AG04450 (cell line): ENCODE measurements at regions not wholly inside any gene's neighbourhood (a gene's known extent, or its start where the extent isn't known, plus 50 kb on each side); places are given as distances from the start of the nearest gene placed in this dataset.

Source experiments
- CTCF ChIA-PET: fragments of 300-600, 350-600 bp; formaldehyde crosslinking; extraction: SDS; loops from one replicate; lab custom pipeline; 2022; ENCODE audit warnings: antibody characterized with exemption, inconsistent platforms; lab: Charles Lee
- POLR2A ChIA-PET: fragments of 350-600 bp; formaldehyde crosslinking; extraction: SDS; loops from one replicate; lab custom pipeline; 2021; ENCODE audit warnings: antibody characterized with exemption, inconsistent platforms; lab: Yijun Ruan, JAX
- DNase-seq: peaks from one replicate; pipeline ENCODE4 v3.0.0-alpha.2; 2011; ENCODE audit warnings: low read depth, low spot score
- H3K27ac ChIP-seq: one replicate; pipeline ENCODE4 v1.5.1; 2012; ENCODE audit warnings: low read depth, low read length, control low read depth
- H3K27me3 ChIP-seq: one replicate; pipeline ENCODE4 v1.6.0; 2012; ENCODE audit warnings: low read length; ENCODE audit not compliant: control insufficient read depth, insufficient read depth
- H3K4me3 ChIP-seq: 2 replicates; pipeline ENCODE4 v1.5.1; 2011; ENCODE audit warnings: mild to moderate bottlenecking, low read depth, low read length, control low read depth
- H3K9me3 ChIP-seq: 2 replicates; pipeline ENCODE4 v1.5.1; 2012; ENCODE audit warnings: low read length; ENCODE audit not compliant: control insufficient read depth, insufficient read depth
- CTCF ChIP-seq: IDR thresholded peaks from 2 replicates; pipeline ENCODE4 v1.5.1; 2011; ENCODE audit warnings: low read depth, low read length, control low read depth, inconsistent platforms

GRCh38 chr4:84441758-84442377 is 57.2 kb downstream of the NKX6-1 start:
- POLR2A ChIA-PET, result no interaction called here
- CTCF ChIA-PET, result interaction anchor here (0.7 to 2.5 kb wide), 2 partner anchors 10 to 848 kb away, joined by 3 to 12 read pairs; no protein-coding TSS in a partner anchor
- no peaks in the 10 kb centered on the region for H3K27me3 ChIP-seq
- H3K9me3 ChIP-seq, result no peaks in the 10 kb centered on the region
- H3K4me3 ChIP-seq, result no peak overlapping the region
- DNase-seq, result no peak
- no peak overlapping the region for H3K27ac ChIP-seq
- no peak for TF ChIP-seq CTCF

- Histone ChIP-seq H3K27me3 (no peaks in the 10 kb centered on the region), H3K27ac (no peak overlapping the region), H3K9me3 (no peaks in the 10 kb centered on the region), H3K4me3 (no peak overlapping the region)
- POLR2A ChIA-PET, result no interaction called here
- no peak for DNase-seq
- TF ChIP-seq CTCF, result no peak
- CTCF ChIA-PET, result interaction anchor here (2.5 kb wide), 1 partner anchor 12 kb away, joined by 12 read pairs; no protein-coding TSS in a partner anchor
Observed at GRCh38 chr4:84439996-84440395, 59.1 kb downstream of the NKX6-1 start.

- Histone ChIP-seq H3K27ac (no peak overlapping the region), H3K4me3 (no peak overlapping the region), H3K9me3 (no peaks in the 10 kb centered on the region), H3K27me3 (no peaks in the 10 kb centered on the region)
- CTCF ChIA-PET, result no interaction called here
- no peak for TF ChIP-seq CTCF
- DNase-seq, result no peak
- POLR2A ChIA-PET, result no interaction called here
Observed at GRCh38 chr4:84436812-84437211, 62.3 kb downstream of the NKX6-1 start.

- Histone ChIP-seq H3K4me3 (no peak overlapping the region), H3K27ac (no peak overlapping the region), H3K9me3 (no peaks in the 10 kb centered on the region), H3K27me3 (no peaks in the 10 kb centered on the region)
- ChIA-PET CTCF (interaction anchor here (0.8 kb wide), 1 partner anchor 17 kb away, joined by 3 read pairs; no protein-coding TSS in a partner anchor), POLR2A (no interaction called here)
- no peak for DNase-seq
- TF ChIP-seq CTCF, result no peak
Observed at GRCh38 chr4:84434344-84434743, 64.7 kb downstream of the NKX6-1 start.

- no peaks in the 10 kb centered on the region for H3K27me3 ChIP-seq
- no peak overlapping the region for H3K4me3 ChIP-seq
- no peak overlapping the region for H3K27ac ChIP-seq
- POLR2A ChIA-PET, result no interaction called here
- CTCF ChIA-PET, result interaction anchor here (0.8 kb wide), 1 partner anchor 18 kb away, joined by 3 read pairs; no protein-coding TSS in a partner anchor
- no peaks in the 10 kb centered on the region for H3K9me3 ChIP-seq
- no peak for TF ChIP-seq CTCF
- no peak for DNase-seq
Observed at GRCh38 chr4:84433633-84434222, 65.4 kb downstream of the NKX6-1 start.
